ENCODE measurements at regions not wholly inside any gene's neighbourhood (a gene's known extent, or its start where the extent isn't known, plus 50 kb on each side); places are given as distances from the start of the nearest gene placed in this dataset.

- TF ChIP-seq CTCF (IDR thresholded peaks at IDR 0.05; ENCODE audit: low read depth, low read length, missing input control) (no peak), ZBTB33 (IDR thresholded peaks at IDR 0.05) (no peak), RAD21 (IDR thresholded peaks at IDR 0.05) (no peak), ATF3 (IDR thresholded peaks at IDR 0.05) (no peak), SP1 (IDR thresholded peaks at IDR 0.05) (no peak), HNF4G (IDR thresholded peaks at IDR 0.05) (no peak), FOXA1 (IDR thresholded peaks at IDR 0.05) (no peak), REST (IDR thresholded peaks at IDR 0.05) (no peak), JUND (IDR thresholded peaks at IDR 0.05) (no peak)
These were observed 117.8 kb downstream of the UCHL1 start for GRCh38 chr4:41374490-41374889.
